ENCODE measurements at regions not wholly inside any gene's neighbourhood (a gene's known extent, or its start where the extent isn't known, plus 50 kb on each side); places are given as distances from the start of the nearest gene placed in this dataset.
"Not testable (repeated sequence)": the region's sequence is repeated elsewhere in the genome, so short reads cannot be mapped to it uniquely, and the experiment has no call there.

- TF ChIP-seq CTCF (IDR thresholded peaks at IDR 0.05; ENCODE audit: low read depth, low read length): no peak
- no peak overlapping the region for H3K4me3 ChIP-seq (ENCODE audit: low read depth, low read length)
These were observed 364.7 kb upstream of the CD180 start for GRCh38 chr5:67561151-67561932.

- no peak for TF ChIP-seq CTCF (IDR thresholded peaks at IDR 0.05; ENCODE audit: low read depth, low read length)
- H3K4me3 ChIP-seq (ENCODE audit: low read depth, low read length): no peak overlapping the region
These were observed 356.2 kb upstream of the CD180 start for GRCh38 chr5:67552773-67553172.

- H3K4me3 ChIP-seq (ENCODE audit: low read depth, low read length): no peak overlapping the region
- TF ChIP-seq CTCF (IDR thresholded peaks at IDR 0.05; ENCODE audit: low read depth, low read length): no peak
These were observed 353.3 kb upstream of the CD180 start for GRCh38 chr5:67549947-67550346.

GRCh38 chr5:67549296-67549618, 352.7 kb upstream of the CD180 start:
- no peak overlapping the region for H3K4me3 ChIP-seq (ENCODE audit: low read depth, low read length)
- no peak for TF ChIP-seq CTCF (IDR thresholded peaks at IDR 0.05; ENCODE audit: low read depth, low read length)

- no peak for TF ChIP-seq CTCF (IDR thresholded peaks at IDR 0.05; ENCODE audit: low read depth, low read length)
- H3K4me3 ChIP-seq (ENCODE audit: low read depth, low read length): no peak overlapping the region
These were observed 352.1 kb upstream of the CD180 start for GRCh38 chr5:67548520-67549295.

- no peak for TF ChIP-seq CTCF (IDR thresholded peaks at IDR 0.05; ENCODE audit: low read depth, low read length)
- H3K4me3 ChIP-seq (ENCODE audit: low read depth, low read length): no peak overlapping the region
These were observed 351.1 kb upstream of the CD180 start for GRCh38 chr5:67547682-67548081.

GRCh38 chr5:67544942-67545341, 348.3 kb upstream of the CD180 start:
- H3K4me3 ChIP-seq (ENCODE audit: low read depth, low read length): not testable (repeated sequence)
